GM18508 (cell line): ENCODE measurements at regions not wholly inside any gene's neighbourhood (a gene's known extent, or its start where the extent isn't known, plus 50 kb on each side); places are given as distances from the start of the nearest gene placed in this dataset.

Source experiments
- ATAC-seq: cut with Tn5 transposase; IDR thresholded peaks from one replicate; pipeline ENCODE4 v1.9.1; 2021; ENCODE audit warnings: moderate number of reproducible peaks; ENCODE audit not compliant: insufficient read depth, unreplicated experiment

GRCh38 chr4:174438711-174439110 lies 83.6 kb downstream of the HPGD start:
- no peak for ATAC-seq

GRCh38 chr4:174437749-174438148 lies 84.5 kb downstream of the HPGD start:
- ATAC-seq: no peak

GRCh38 chr4:174437324-174437723 lies 85.0 kb downstream of the HPGD start:
- no peak for ATAC-seq

GRCh38 chr4:174436377-174436776 lies 85.9 kb downstream of the HPGD start:
- no peak for ATAC-seq

- no peak for ATAC-seq
These were observed 86.3 kb downstream of the HPGD start for GRCh38 chr4:174435974-174436373.

- no peak for ATAC-seq
These were observed 87.8 kb downstream of the HPGD start for GRCh38 chr4:174434455-174434854.

- no peak for ATAC-seq
These were observed 91.7 kb downstream of the HPGD start for GRCh38 chr4:174430576-174430975.

- no peak for ATAC-seq
These were observed 92.4 kb downstream of the HPGD start for GRCh38 chr4:174429701-174430410.

GRCh38 chr4:174427571-174428140 lies 94.6 kb downstream of the HPGD start:
- no peak for ATAC-seq

GRCh38 chr4:174425669-174426068 lies 96.6 kb downstream of the HPGD start:
- ATAC-seq: no peak

GRCh38 chr4:174423257-174423944 lies 98.9 kb downstream of the HPGD start:
- ATAC-seq: no peak

- ATAC-seq: no peak
These were observed 99.4 kb downstream of the HPGD start for GRCh38 chr4:174422893-174423256.

GRCh38 chr4:174420316-174420715 lies 102.0 kb downstream of the HPGD start:
- no peak for ATAC-seq

GRCh38 chr4:174418640-174419212 lies 103.6 kb downstream of the HPGD start:
- ATAC-seq: no peak

- no peak for ATAC-seq
These were observed 113.3 kb downstream of the HPGD start for GRCh38 chr4:174408841-174409552.

- ATAC-seq: no peak
These were observed 115.9 kb downstream of the HPGD start for GRCh38 chr4:174406383-174406782.

- no peak for ATAC-seq
These were observed 116.4 kb downstream of the HPGD start for GRCh38 chr4:174405923-174406322.

- no peak for ATAC-seq
These were observed 117.6 kb downstream of the HPGD start for GRCh38 chr4:174404677-174405076.

- no peak for ATAC-seq
These were observed 119.1 kb downstream of the HPGD start for GRCh38 chr4:174403177-174403543.

GRCh38 chr4:174402470-174403176 lies 118.9 kb downstream of the CEP44 start:
- no peak for ATAC-seq
